ENCODE measurements at regions not wholly inside any gene's neighbourhood (a gene's known extent, or its start where the extent isn't known, plus 50 kb on each side); places are given as distances from the start of the nearest gene placed in this dataset.

GRCh38 chr12:105834496-105834895 is 304.3 kb downstream of the NUAK1 start:
- H3K4me3 Mint-ChIP-seq, result no peak overlapping the region
- DNase-seq, result no peak
- H3K27me3 Mint-ChIP-seq (ENCODE audit: low read depth), result no peaks in the 10 kb centered on the region
- ATAC-seq, result no peak
- no peaks in the 10 kb centered on the region for H3K36me3 Mint-ChIP-seq (ENCODE audit: insufficient read depth)
- H3K4me1 Mint-ChIP-seq (ENCODE audit: low read depth), result no peaks in the 10 kb centered on the region
- H3K9me3 Mint-ChIP-seq, result no peaks in the 10 kb centered on the region

GRCh38 chr12:105835580-105836241 is 303.0 kb downstream of the NUAK1 start:
- no peaks in the 10 kb centered on the region for H3K36me3 Mint-ChIP-seq (ENCODE audit: insufficient read depth)
- no peaks in the 10 kb centered on the region for H3K9me3 Mint-ChIP-seq
- DNase-seq, result no peak
- no peak overlapping the region for H3K4me3 Mint-ChIP-seq
- no peaks in the 10 kb centered on the region for H3K4me1 Mint-ChIP-seq (ENCODE audit: low read depth)
- ATAC-seq, result no peak
- H3K27me3 Mint-ChIP-seq (ENCODE audit: low read depth), result no peaks in the 10 kb centered on the region

GRCh38 chr12:105836242-105836622 is 302.5 kb downstream of the NUAK1 start:
- H3K4me1 Mint-ChIP-seq (ENCODE audit: low read depth), result no peaks in the 10 kb centered on the region
- no peak for DNase-seq
- ATAC-seq, result no peak
- H3K9me3 Mint-ChIP-seq, result no peaks in the 10 kb centered on the region
- H3K4me3 Mint-ChIP-seq, result no peak overlapping the region
- H3K27me3 Mint-ChIP-seq (ENCODE audit: low read depth), result no peaks in the 10 kb centered on the region
- no peaks in the 10 kb centered on the region for H3K36me3 Mint-ChIP-seq (ENCODE audit: insufficient read depth)

- no peak for DNase-seq
- H3K4me1 Mint-ChIP-seq (ENCODE audit: low read depth), result no peaks in the 10 kb centered on the region
- H3K9me3 Mint-ChIP-seq, result no peaks in the 10 kb centered on the region
- no peak overlapping the region for H3K4me3 Mint-ChIP-seq
- no peak for ATAC-seq
- H3K36me3 Mint-ChIP-seq (ENCODE audit: insufficient read depth), result no peaks in the 10 kb centered on the region
- no peaks in the 10 kb centered on the region for H3K27me3 Mint-ChIP-seq (ENCODE audit: low read depth)
Observed at GRCh38 chr12:105839629-105840127, 299.1 kb downstream of the NUAK1 start.

- Mint-ChIP-seq H3K4me1 (ENCODE audit: low read depth) (no peaks in the 10 kb centered on the region), H3K36me3 (ENCODE audit: insufficient read depth) (no peaks in the 10 kb centered on the region), H3K4me3 (no peak overlapping the region), H3K9me3 (no peaks in the 10 kb centered on the region), H3K27me3 (ENCODE audit: low read depth) (no peaks in the 10 kb centered on the region)
- ATAC-seq (no peak), DNase-seq (no peak)
Observed at GRCh38 chr12:105840384-105840783, 298.4 kb downstream of the NUAK1 start.

- Mint-ChIP-seq H3K4me3 (no peak overlapping the region), H3K9me3 (no peaks in the 10 kb centered on the region), H3K36me3 (ENCODE audit: insufficient read depth) (no peaks in the 10 kb centered on the region), H3K27me3 (ENCODE audit: low read depth) (no peaks in the 10 kb centered on the region), H3K4me1 (ENCODE audit: low read depth) (no peaks in the 10 kb centered on the region)
- no peak for ATAC-seq
- DNase-seq, result no peak
Observed at GRCh38 chr12:105841840-105842239, 296.9 kb downstream of the NUAK1 start.

GRCh38 chr12:105843561-105843960 is 295.2 kb downstream of the NUAK1 start:
- Mint-ChIP-seq H3K27me3 (ENCODE audit: low read depth) (no peaks in the 10 kb centered on the region), H3K4me1 (ENCODE audit: low read depth) (no peaks in the 10 kb centered on the region), H3K36me3 (ENCODE audit: insufficient read depth) (no peaks in the 10 kb centered on the region), H3K9me3 (no peaks in the 10 kb centered on the region), H3K4me3 (no peak overlapping the region)
- ATAC-seq, result no peak
- no peak for DNase-seq

GRCh38 chr12:105843986-105844760 is 294.6 kb downstream of the NUAK1 start:
- no peak for ATAC-seq
- no peaks in the 10 kb centered on the region for H3K36me3 Mint-ChIP-seq (ENCODE audit: insufficient read depth)
- H3K4me1 Mint-ChIP-seq (ENCODE audit: low read depth), result no peaks in the 10 kb centered on the region
- no peak for DNase-seq
- no peak overlapping the region for H3K4me3 Mint-ChIP-seq
- no peaks in the 10 kb centered on the region for H3K9me3 Mint-ChIP-seq
- H3K27me3 Mint-ChIP-seq (ENCODE audit: low read depth), result no peaks in the 10 kb centered on the region

- DNase-seq, result no peak
- Mint-ChIP-seq H3K9me3 (no peaks in the 10 kb centered on the region), H3K36me3 (ENCODE audit: insufficient read depth) (no peaks in the 10 kb centered on the region), H3K4me3 (no peak overlapping the region), H3K4me1 (ENCODE audit: low read depth) (no peaks in the 10 kb centered on the region), H3K27me3 (ENCODE audit: low read depth) (no peaks in the 10 kb centered on the region)
- ATAC-seq, result no peak
Observed at GRCh38 chr12:105846331-105846730, 292.4 kb downstream of the NUAK1 start.

- H3K9me3 Mint-ChIP-seq, result no peaks in the 10 kb centered on the region
Observed at GRCh38 chr12:105847068-105847467, 291.7 kb downstream of the NUAK1 start.

GRCh38 chr12:105848286-105848685 is 290.5 kb downstream of the NUAK1 start:
- DNase-seq (no peak), ATAC-seq (no peak)
- H3K4me1 Mint-ChIP-seq (ENCODE audit: low read depth), result no peaks in the 10 kb centered on the region
- no peak overlapping the region for H3K4me3 Mint-ChIP-seq
- H3K36me3 Mint-ChIP-seq (ENCODE audit: insufficient read depth), result no peaks in the 10 kb centered on the region
- no peaks in the 10 kb centered on the region for H3K9me3 Mint-ChIP-seq
- no peaks in the 10 kb centered on the region for H3K27me3 Mint-ChIP-seq (ENCODE audit: low read depth)

More at GRCh38 chr12:105847068-105847467, 291.7 kb downstream of the NUAK1 start:
- DNase-seq (no peak), ATAC-seq (no peak)
- Mint-ChIP-seq H3K4me3 (no peak overlapping the region), H3K27me3 (ENCODE audit: low read depth) (no peaks in the 10 kb centered on the region), H3K36me3 (ENCODE audit: insufficient read depth) (no peaks in the 10 kb centered on the region), H3K4me1 (ENCODE audit: low read depth) (no peaks in the 10 kb centered on the region)

GRCh38 chr12:105850103-105850968 is 288.4 kb downstream of the NUAK1 start:
- H3K36me3 Mint-ChIP-seq (ENCODE audit: insufficient read depth), result no peaks in the 10 kb centered on the region
- peaks cover under 1% of the 10 kb centered on the region for H3K27me3 Mint-ChIP-seq (ENCODE audit: low read depth)
- H3K4me3 Mint-ChIP-seq, result no peak overlapping the region
- H3K4me1 Mint-ChIP-seq (ENCODE audit: low read depth), result no peaks in the 10 kb centered on the region
- DNase-seq, result no peak
- ATAC-seq, result no peak
- H3K9me3 Mint-ChIP-seq, result no peaks in the 10 kb centered on the region

GRCh38 chr12:105852496-105852895 is 286.3 kb downstream of the NUAK1 start:
- H3K4me3 Mint-ChIP-seq, result no peak overlapping the region
- H3K9me3 Mint-ChIP-seq, result no peaks in the 10 kb centered on the region
- H3K36me3 Mint-ChIP-seq (ENCODE audit: insufficient read depth), result no peaks in the 10 kb centered on the region
- ATAC-seq (no peak), DNase-seq (no peak)
- no peaks in the 10 kb centered on the region for H3K4me1 Mint-ChIP-seq (ENCODE audit: low read depth)
- peaks cover 2% of the 10 kb centered on the region for H3K27me3 Mint-ChIP-seq (ENCODE audit: low read depth)

GRCh38 chr12:105852951-105853350 is 285.8 kb downstream of the NUAK1 start:
- H3K4me3 Mint-ChIP-seq, result no peak overlapping the region
- no peaks in the 10 kb centered on the region for H3K36me3 Mint-ChIP-seq (ENCODE audit: insufficient read depth)
- no peaks in the 10 kb centered on the region for H3K4me1 Mint-ChIP-seq (ENCODE audit: low read depth)

More at GRCh38 chr12:105852951-105853350, 285.8 kb downstream of the NUAK1 start:
- H3K9me3 Mint-ChIP-seq, result no peaks in the 10 kb centered on the region
- DNase-seq (no peak), ATAC-seq (no peak)
- H3K27me3 Mint-ChIP-seq (ENCODE audit: low read depth), result peaks cover 2% of the 10 kb centered on the region

Measured in activated T-cell treated with anti-CD3 and anti-CD28 coated beads, Interleukin-2, amount 50 U/mL, for 4 hours (primary cell).